Muscle of leg (tissue), 3 donors: ENCODE measurements at regions not wholly inside any gene's neighbourhood (a gene's known extent, or its start where the extent isn't known, plus 50 kb on each side); places are given as distances from the start of the nearest gene placed in this dataset.

Source experiments
- DNase-seq: peaks from one replicate; pipeline ENCODE4 v3.0.0; 2013
- H3K27ac ChIP-seq: one replicate; pipeline ENCODE4 v1.5.1; 2013; ENCODE audit warnings: mild to moderate bottlenecking, low read length, control low read depth
- H3K27me3 ChIP-seq: one replicate; pipeline ENCODE4 v1.6.1; 2013; ENCODE audit warnings: low read length; ENCODE audit not compliant: control insufficient read depth, insufficient read depth
- H3K36me3 ChIP-seq: one replicate; pipeline ENCODE4 v1.6.1; 2013; ENCODE audit warnings: low read length; ENCODE audit not compliant: control insufficient read depth, insufficient read depth
- H3K4me1 ChIP-seq: one replicate; pipeline ENCODE4 v1.6.1; 2013; ENCODE audit warnings: low read length; ENCODE audit not compliant: control insufficient read depth, insufficient read depth
- H3K4me3 ChIP-seq: one replicate; pipeline ENCODE4 v1.5.1; 2013; ENCODE audit warnings: low read length, control low read depth
- H3K9me3 ChIP-seq: replicated peaks from 2 replicates; pipeline ENCODE4 v1.6.1; 2013; ENCODE audit warnings: low read depth, low read length; ENCODE audit not compliant: control insufficient read depth
- WGBS: methylation state at CpG from one replicate; pipeline ENCODE4 v1.1.5; 2013; ENCODE audit warnings: missing lambda C conversion rate; ENCODE audit not compliant: insufficient coverage; 5-methylcytosine and 5-hydroxymethylcytosine counted together

GRCh38 chr17:65459677-65460347 is 101.6 kb downstream of the AXIN2 start:
- H3K36me3 ChIP-seq: no peaks in the 10 kb centered on the region
- no peak for DNase-seq
- peaks cover 26% of the 10 kb centered on the region for H3K4me1 ChIP-seq
- H3K27me3 ChIP-seq: peaks cover 15% of the 10 kb centered on the region
- no peak overlapping the region for H3K27ac ChIP-seq
- H3K4me3 ChIP-seq: no peak overlapping the region
- H3K9me3 ChIP-seq: no peaks in the 10 kb centered on the region
- WGBS: 50% methylated on average over 2 of the region's 15 CpGs

- Histone ChIP-seq H3K36me3 (no peaks in the 10 kb centered on the region), H3K27me3 (peaks cover 15% of the 10 kb centered on the region), H3K9me3 (no peaks in the 10 kb centered on the region), H3K4me3 (no peak overlapping the region), H3K27ac (no peak overlapping the region), H3K4me1 (peaks cover 26% of the 10 kb centered on the region)
- DNase-seq: no peak
- WGBS: 92% methylated on average over 5 of the region's 11 CpGs
These were observed 103.7 kb downstream of the AXIN2 start for GRCh38 chr17:65457635-65458257.

- no peaks in the 10 kb centered on the region for H3K9me3 ChIP-seq
- no peak overlapping the region for H3K4me3 ChIP-seq
- WGBS: 79% methylated on average over 2 of the region's 3 CpGs
- peaks cover 15% of the 10 kb centered on the region for H3K27me3 ChIP-seq
- no peak for DNase-seq
- no peaks in the 10 kb centered on the region for H3K36me3 ChIP-seq
- peaks cover 26% of the 10 kb centered on the region for H3K4me1 ChIP-seq
- H3K27ac ChIP-seq: no peak overlapping the region
These were observed 104.3 kb downstream of the AXIN2 start for GRCh38 chr17:65457183-65457582.

- Histone ChIP-seq H3K27me3 (peaks cover 15% of the 10 kb centered on the region), H3K9me3 (no peaks in the 10 kb centered on the region), H3K36me3 (no peaks in the 10 kb centered on the region), H3K4me1 (peaks cover 26% of the 10 kb centered on the region), H3K4me3 (no peak overlapping the region), H3K27ac (no peak overlapping the region)
- no peak for DNase-seq
- WGBS: 73% methylated on average over 2 of the region's 7 CpGs
These were observed 104.9 kb downstream of the AXIN2 start for GRCh38 chr17:65456368-65457151.

- Histone ChIP-seq H3K4me1 (peaks cover 26% of the 10 kb centered on the region), H3K27ac (no peak overlapping the region), H3K36me3 (no peaks in the 10 kb centered on the region), H3K9me3 (no peaks in the 10 kb centered on the region), H3K4me3 (no peak overlapping the region), H3K27me3 (peaks cover 12% of the 10 kb centered on the region)
- 32% methylated on average over 4 of the region's 7 CpGs for WGBS
- DNase-seq: peak; percentile 77
These were observed 105.5 kb downstream of the AXIN2 start for GRCh38 chr17:65455972-65456343.

GRCh38 chr17:65455154-65455971 is 106.1 kb downstream of the AXIN2 start:
- DNase-seq: no peak
- H3K36me3 ChIP-seq: no peaks in the 10 kb centered on the region
- H3K27me3 ChIP-seq: peaks cover 8% of the 10 kb centered on the region
- H3K9me3 ChIP-seq: no peaks in the 10 kb centered on the region
- H3K4me3 ChIP-seq: no peak overlapping the region
- peaks cover 26% of the 10 kb centered on the region for H3K4me1 ChIP-seq
- WGBS: 55% methylated on average over 9 of the region's 11 CpGs
- H3K27ac ChIP-seq: no peak overlapping the region

GRCh38 chr17:65453204-65453931 is 108.1 kb downstream of the AXIN2 start:
- Histone ChIP-seq H3K4me1 (peaks cover 26% of the 10 kb centered on the region), H3K27ac (no peak overlapping the region), H3K4me3 (no peak overlapping the region), H3K27me3 (no peaks in the 10 kb centered on the region), H3K9me3 (no peaks in the 10 kb centered on the region), H3K36me3 (no peaks in the 10 kb centered on the region)
- WGBS: 90% methylated on average over 2 of the region's 4 CpGs
- DNase-seq: no peak

GRCh38 chr17:65449495-65449894 is 112.0 kb downstream of the AXIN2 start:
- Histone ChIP-seq H3K27ac (no peak overlapping the region), H3K4me3 (no peak overlapping the region), H3K4me1 (peaks cover 7% of the 10 kb centered on the region), H3K9me3 (no peaks in the 10 kb centered on the region), H3K27me3 (no peaks in the 10 kb centered on the region), H3K36me3 (no peaks in the 10 kb centered on the region)
- no peak for DNase-seq
- 100% methylated on average over 1 of the region's 4 CpGs for WGBS

GRCh38 chr17:65447823-65448222 is 113.6 kb downstream of the AXIN2 start:
- H3K27ac ChIP-seq: no peak overlapping the region
- H3K4me1 ChIP-seq: peaks cover 7% of the 10 kb centered on the region
- H3K4me3 ChIP-seq: no peak overlapping the region
- no peaks in the 10 kb centered on the region for H3K9me3 ChIP-seq
- WGBS: no CpG with 5 or more reads among the region's 2 CpGs
- no peaks in the 10 kb centered on the region for H3K36me3 ChIP-seq
- H3K27me3 ChIP-seq: peaks cover 2% of the 10 kb centered on the region
- DNase-seq: no peak
